Activated naive CD8-positive, alpha-beta T cell treated with anti-CD3 and anti-CD28 coated beads for 36 hours (primary cell): ENCODE measurements at regions not wholly inside any gene's neighbourhood (a gene's known extent, or its start where the extent isn't known, plus 50 kb on each side); places are given as distances from the start of the nearest gene placed in this dataset.

Experiments used
- DNase-seq: peaks from one replicate; pipeline ENCODE4 v3.0.0; 2021
- H3K27ac Mint-ChIP-seq: one replicate; pipeline ENCODE4 v1.8.0; 2022; ENCODE audit warnings: mild to moderate bottlenecking, moderate library complexity, mixed read lengths
- H3K27me3 Mint-ChIP-seq: one replicate; pipeline ENCODE4 v1.8.0; 2022; ENCODE audit warnings: mild to moderate bottlenecking, mixed read lengths
- H3K36me3 Mint-ChIP-seq: one replicate; pipeline ENCODE4 v1.8.0; 2021; ENCODE audit warnings: mild to moderate bottlenecking, mixed read lengths
- H3K4me1 Mint-ChIP-seq: one replicate; pipeline ENCODE4 v1.8.0; 2021; ENCODE audit warnings: mixed read lengths
- H3K4me3 Mint-ChIP-seq: one replicate; pipeline ENCODE4 v1.8.0; 2022; ENCODE audit warnings: mild to moderate bottlenecking, moderate library complexity, mixed read lengths
- H3K9me3 Mint-ChIP-seq: one replicate; pipeline ENCODE4 v1.8.0; 2022; ENCODE audit warnings: mixed read lengths

DNA sequence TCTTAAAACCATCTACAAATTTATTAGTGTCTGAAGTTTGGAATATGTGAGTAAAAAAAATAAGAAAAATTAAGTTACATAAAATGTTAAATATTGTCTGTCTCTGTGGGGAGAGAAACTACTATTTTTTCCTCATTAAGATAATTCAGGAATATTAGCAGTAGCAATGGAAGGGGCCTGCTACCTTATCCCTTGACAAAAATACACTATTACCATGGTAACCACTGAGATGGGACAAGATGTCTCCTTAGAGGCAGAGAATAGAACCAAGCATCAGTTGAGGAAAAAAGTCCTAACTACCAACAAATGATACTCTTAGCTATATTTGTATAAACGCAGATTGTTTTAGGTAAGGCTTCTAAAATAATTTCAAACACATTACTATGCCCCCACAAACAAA lies 150.7 kb upstream of the LSM8 start:
- no peak overlapping the region for H3K27ac Mint-ChIP-seq
- H3K9me3 Mint-ChIP-seq = no peaks in the 10 kb centered on the region
- DNase-seq = no peak
- no peaks in the 10 kb centered on the region for H3K36me3 Mint-ChIP-seq
- peaks cover 12% of the 10 kb centered on the region for H3K27me3 Mint-ChIP-seq
- H3K4me1 Mint-ChIP-seq = no peaks in the 10 kb centered on the region
- H3K4me3 Mint-ChIP-seq = no peak overlapping the region

DNA sequence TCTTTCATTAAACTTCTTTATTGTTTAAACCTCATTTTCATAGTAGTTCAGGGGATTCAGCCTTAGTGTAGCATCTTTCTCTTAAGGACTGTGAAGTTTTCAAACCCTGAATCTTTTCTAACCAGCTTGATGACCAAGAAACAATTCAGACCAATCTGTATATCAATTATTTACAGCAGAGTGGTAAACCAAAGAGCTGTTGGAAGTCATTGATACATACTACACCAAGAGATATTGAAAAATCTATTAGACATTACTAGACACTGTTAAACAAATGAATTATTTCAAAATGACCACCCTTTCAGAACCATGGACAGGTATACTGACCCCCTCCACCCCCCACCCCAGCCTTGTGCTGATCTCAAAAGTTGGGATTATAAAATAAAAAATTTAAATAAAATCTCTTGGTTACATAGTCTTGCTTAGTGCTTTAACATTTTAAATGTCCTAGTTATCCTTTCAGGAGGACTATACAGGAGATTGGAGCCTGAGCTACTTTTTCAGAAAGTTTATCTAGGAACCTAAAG lies 143.9 kb upstream of the LSM8 start:
- Mint-ChIP-seq H3K27ac (no peak overlapping the region), H3K4me1 (no peaks in the 10 kb centered on the region), H3K27me3 (no peaks in the 10 kb centered on the region), H3K36me3 (no peaks in the 10 kb centered on the region), H3K4me3 (no peak overlapping the region), H3K9me3 (no peaks in the 10 kb centered on the region)
- no peak for DNase-seq

DNA sequence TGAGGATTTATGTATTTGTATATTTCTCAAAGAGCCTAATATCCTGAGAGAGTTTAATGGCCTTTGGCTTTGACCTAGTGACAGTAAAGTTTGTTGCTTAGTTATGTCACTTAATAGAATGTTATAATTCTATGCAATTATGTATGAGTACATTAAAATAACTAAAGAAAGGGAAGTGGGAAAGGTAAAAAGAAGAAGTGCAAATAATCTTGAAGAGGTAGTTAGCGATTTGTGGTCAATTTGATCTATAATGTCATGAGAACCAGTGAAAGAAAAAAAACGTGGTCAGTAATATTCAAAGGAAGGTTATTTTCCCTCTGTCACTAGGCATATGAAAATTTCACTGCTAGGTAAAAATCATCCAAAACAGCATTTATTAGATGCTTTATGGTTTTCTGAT lies 143.4 kb upstream of the LSM8 start:
- Mint-ChIP-seq H3K27me3 (no peaks in the 10 kb centered on the region), H3K27ac (no peak overlapping the region), H3K9me3 (no peaks in the 10 kb centered on the region)

DNA sequence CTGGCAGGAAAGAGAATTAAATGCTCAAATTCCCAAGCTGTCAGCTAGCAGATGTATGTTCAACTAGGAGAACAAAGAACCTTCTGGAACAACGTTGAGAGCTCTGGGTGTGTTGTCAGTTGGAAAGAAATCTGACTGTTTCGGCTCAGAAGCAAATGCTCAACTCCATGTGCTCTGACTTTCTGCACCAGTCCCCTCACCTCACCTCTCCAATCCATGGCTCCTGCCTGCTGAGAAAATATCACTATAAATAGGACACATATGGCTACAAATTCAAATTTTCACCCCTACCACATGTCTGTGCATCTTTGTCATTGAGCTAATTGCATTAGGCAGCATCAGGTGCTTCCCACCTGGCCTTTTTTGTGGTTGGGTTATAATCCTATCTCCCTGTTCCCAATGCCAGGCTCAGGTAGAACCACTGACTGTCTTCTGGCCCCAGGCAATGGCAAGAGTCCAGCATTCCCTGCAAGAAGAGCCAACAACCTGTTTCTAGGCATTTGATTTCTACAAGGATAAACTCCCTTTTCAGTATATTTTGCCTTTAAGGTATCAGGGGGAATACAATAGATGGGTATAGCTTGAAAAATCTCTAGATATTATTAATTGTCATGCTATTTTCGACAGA lies 142.6 kb upstream of the LSM8 start:
- no peak for DNase-seq
- no peaks in the 10 kb centered on the region for H3K36me3 Mint-ChIP-seq
- H3K4me3 Mint-ChIP-seq = no peak overlapping the region
- H3K27ac Mint-ChIP-seq = no peak overlapping the region
- no peaks in the 10 kb centered on the region for H3K4me1 Mint-ChIP-seq
- H3K9me3 Mint-ChIP-seq = no peaks in the 10 kb centered on the region
- no peaks in the 10 kb centered on the region for H3K27me3 Mint-ChIP-seq

More for the DNA sequence above, 143.4 kb upstream of the LSM8 start:
- H3K4me1 Mint-ChIP-seq = no peaks in the 10 kb centered on the region
- no peak overlapping the region for H3K4me3 Mint-ChIP-seq
- no peaks in the 10 kb centered on the region for H3K36me3 Mint-ChIP-seq
- no peak for DNase-seq

DNA sequence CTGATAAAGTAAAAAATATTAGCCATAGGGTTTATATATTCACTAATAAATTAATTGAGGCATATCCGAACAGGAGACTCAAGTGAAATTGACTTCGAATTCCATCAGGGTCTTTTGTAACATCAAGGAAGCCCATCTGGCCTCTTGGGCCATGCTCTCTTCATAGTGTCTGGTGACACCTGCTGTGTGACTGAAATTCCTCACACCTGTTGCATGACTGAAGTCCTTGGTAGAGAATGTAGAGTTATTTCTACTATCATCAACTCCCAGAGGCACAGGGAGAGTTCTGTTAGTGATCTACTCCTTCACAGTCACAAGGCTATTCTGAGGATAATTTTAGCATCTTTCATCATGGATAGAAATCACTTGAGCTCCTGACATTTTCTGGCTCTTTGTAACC lies 138.3 kb upstream of the LSM8 start:
- H3K27ac Mint-ChIP-seq = no peak overlapping the region
- H3K4me1 Mint-ChIP-seq = no peaks in the 10 kb centered on the region
- H3K36me3 Mint-ChIP-seq = no peaks in the 10 kb centered on the region
- H3K9me3 Mint-ChIP-seq = no peaks in the 10 kb centered on the region
- H3K4me3 Mint-ChIP-seq = no peak overlapping the region
- H3K27me3 Mint-ChIP-seq = no peaks in the 10 kb centered on the region
- DNase-seq = no peak

DNA sequence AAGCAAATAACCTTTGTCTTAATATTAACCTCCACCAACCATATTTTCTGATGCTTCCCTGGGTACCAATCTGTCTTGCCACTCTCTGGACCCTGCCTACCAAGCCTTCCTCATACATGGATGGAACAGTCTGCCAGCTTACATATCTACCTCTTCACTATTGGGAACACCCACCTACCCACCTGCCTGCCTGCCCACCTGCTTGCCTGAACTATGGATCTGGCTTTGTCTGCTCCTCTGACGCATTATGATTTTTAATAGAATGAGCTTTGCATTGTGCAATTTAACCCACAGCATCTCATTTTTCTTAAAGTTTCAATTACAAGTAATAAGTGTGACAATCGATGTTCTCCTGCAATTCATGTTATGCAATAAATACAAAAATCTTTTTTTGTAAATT lies 137.9 kb upstream of the LSM8 start:
- H3K4me3 Mint-ChIP-seq = no peak overlapping the region
- DNase-seq = no peak
- H3K36me3 Mint-ChIP-seq = no peaks in the 10 kb centered on the region
- no peaks in the 10 kb centered on the region for H3K9me3 Mint-ChIP-seq
- H3K27ac Mint-ChIP-seq = no peak overlapping the region
- no peaks in the 10 kb centered on the region for H3K4me1 Mint-ChIP-seq
- no peaks in the 10 kb centered on the region for H3K27me3 Mint-ChIP-seq

DNA sequence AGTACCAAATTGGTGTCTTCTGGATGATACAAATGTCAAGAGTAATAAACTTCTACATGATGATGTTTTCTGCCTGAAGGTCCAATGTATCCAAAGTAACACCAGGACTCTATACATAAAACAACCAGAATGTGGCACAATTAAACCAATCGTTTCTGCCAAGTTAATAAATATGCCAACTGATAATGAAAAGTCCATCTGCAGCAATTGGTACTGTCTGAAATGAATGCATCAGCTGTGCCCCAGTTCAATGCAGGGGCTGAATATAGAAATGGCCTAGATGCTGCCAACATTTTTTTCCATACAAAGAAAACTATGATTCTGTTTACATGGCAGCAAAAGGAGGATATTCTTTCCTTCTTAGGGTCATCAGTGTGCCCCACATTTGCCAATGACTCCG lies 137.2 kb upstream of the LSM8 start:
- no peaks in the 10 kb centered on the region for H3K27me3 Mint-ChIP-seq
- DNase-seq = no peak
- no peak overlapping the region for H3K27ac Mint-ChIP-seq
- H3K36me3 Mint-ChIP-seq = no peaks in the 10 kb centered on the region
- H3K4me1 Mint-ChIP-seq = no peaks in the 10 kb centered on the region
- H3K4me3 Mint-ChIP-seq = no peak overlapping the region
- no peaks in the 10 kb centered on the region for H3K9me3 Mint-ChIP-seq

DNA sequence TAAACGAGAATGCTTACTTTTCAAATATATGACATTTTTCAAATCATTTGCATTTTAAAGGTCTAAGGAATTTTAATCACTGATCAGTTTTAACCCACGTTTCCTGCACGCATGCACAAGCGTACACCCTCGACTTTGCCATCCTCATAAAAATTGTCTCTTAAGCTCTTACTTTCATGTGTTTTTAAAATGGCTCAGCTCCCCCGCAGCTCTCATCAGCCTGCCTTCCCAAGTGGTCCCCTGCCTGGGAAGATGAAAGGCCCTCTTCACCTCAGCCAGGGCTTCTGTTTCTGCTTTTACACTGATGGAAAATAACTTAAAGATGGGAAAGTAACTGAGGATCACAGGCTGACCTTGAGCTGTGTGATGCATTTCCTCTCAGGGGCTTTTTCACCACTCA lies 131.6 kb upstream of the LSM8 start:
- no peak overlapping the region for H3K27ac Mint-ChIP-seq
- H3K4me1 Mint-ChIP-seq = no peaks in the 10 kb centered on the region
- no peak for DNase-seq
- H3K36me3 Mint-ChIP-seq = no peaks in the 10 kb centered on the region
- H3K4me3 Mint-ChIP-seq = no peak overlapping the region
- H3K9me3 Mint-ChIP-seq = no peaks in the 10 kb centered on the region
- no peaks in the 10 kb centered on the region for H3K27me3 Mint-ChIP-seq

DNA sequence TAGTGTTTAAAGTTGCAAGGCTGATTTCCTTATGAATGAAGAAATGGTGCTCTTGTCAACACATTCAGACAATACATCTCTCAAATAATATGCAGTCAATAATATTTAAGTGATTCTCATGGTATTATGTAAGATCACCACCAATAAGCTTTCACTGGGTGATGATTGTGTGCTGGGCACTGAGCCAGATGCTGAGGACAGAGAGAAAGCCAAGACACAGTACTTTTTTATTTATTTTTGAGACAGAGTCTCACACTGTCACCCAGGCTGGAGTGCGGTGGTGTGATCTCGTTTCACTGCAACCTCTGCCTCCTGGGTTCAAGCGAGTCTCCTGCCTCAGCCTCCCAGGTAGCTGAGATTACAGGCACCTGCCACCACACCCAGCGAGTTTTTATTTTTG lies 130.6 kb upstream of the LSM8 start:
- Mint-ChIP-seq H3K4me1 (no peaks in the 10 kb centered on the region), H3K36me3 (no peaks in the 10 kb centered on the region), H3K27ac (no peak overlapping the region), H3K4me3 (no peak overlapping the region), H3K9me3 (no peaks in the 10 kb centered on the region), H3K27me3 (no peaks in the 10 kb centered on the region)
- DNase-seq = no peak

DNA sequence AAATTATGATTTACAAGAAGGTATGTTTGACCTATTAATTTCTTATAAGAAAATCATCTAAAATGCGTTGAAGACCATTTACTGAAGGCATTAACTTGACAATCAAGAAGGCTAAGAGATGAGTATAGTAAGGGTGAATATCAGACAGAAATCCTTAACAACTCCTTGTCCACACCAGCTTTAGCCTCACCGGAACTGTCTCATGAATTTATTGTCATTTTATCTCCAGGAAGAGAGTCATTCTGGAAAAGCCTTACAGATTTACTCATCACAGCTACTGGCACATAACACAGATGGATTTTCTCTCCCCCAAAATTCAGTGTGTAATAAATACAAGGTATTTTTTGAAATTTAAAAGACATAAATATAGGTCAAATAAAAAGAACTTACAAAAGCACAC lies 129.4 kb upstream of the LSM8 start:
- Mint-ChIP-seq H3K36me3 (no peaks in the 10 kb centered on the region), H3K27me3 (no peaks in the 10 kb centered on the region), H3K4me1 (no peaks in the 10 kb centered on the region), H3K9me3 (no peaks in the 10 kb centered on the region), H3K27ac (no peak overlapping the region), H3K4me3 (no peak overlapping the region)
- DNase-seq = no peak

DNA sequence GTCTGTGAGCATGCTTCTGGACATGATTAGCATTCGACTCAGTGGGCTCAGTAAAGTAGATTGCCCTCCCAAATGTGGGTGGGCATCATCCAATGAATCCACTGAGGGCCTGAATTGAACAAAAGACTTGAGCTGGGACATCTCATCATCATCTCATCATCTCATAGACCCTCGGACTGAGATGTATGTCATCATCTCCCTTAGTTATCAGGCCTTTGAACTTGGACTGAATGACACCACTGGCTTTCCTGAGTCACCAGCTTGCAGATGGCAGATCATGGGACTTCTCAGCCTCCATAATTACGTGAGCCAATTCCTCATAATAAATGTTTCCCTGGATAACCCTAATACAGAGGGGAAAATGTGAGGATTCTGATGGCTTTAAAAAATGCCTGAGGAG lies 128.3 kb upstream of the LSM8 start:
- Mint-ChIP-seq H3K27me3 (no peaks in the 10 kb centered on the region), H3K27ac (no peak overlapping the region), H3K36me3 (no peaks in the 10 kb centered on the region), H3K4me1 (no peaks in the 10 kb centered on the region), H3K4me3 (no peak overlapping the region), H3K9me3 (no peaks in the 10 kb centered on the region)
- DNase-seq = no peak

DNA sequence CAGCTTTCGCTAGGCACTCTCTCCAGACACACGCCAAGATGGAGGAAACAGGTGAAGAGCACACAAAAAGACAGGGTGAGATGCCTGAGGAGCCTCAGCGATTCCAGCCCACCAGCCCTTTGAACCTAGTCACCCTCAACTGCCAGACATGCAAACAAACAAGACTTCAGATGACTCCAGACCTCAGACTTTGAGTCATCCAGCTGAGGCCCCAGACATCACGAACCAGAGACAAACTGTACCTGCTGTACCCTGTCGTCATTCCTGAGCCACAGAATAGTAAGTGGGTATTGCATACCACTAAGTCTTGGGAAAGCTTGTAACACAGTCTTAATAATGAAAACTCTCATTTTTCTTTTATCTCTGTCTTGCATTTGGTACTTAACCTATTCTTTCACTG lies 126.6 kb upstream of the LSM8 start:
- Mint-ChIP-seq H3K9me3 (no peaks in the 10 kb centered on the region), H3K4me1 (no peaks in the 10 kb centered on the region), H3K27me3 (peaks cover 7% of the 10 kb centered on the region), H3K36me3 (no peaks in the 10 kb centered on the region), H3K4me3 (no peak overlapping the region), H3K27ac (no peak overlapping the region)
- no peak for DNase-seq

DNA sequence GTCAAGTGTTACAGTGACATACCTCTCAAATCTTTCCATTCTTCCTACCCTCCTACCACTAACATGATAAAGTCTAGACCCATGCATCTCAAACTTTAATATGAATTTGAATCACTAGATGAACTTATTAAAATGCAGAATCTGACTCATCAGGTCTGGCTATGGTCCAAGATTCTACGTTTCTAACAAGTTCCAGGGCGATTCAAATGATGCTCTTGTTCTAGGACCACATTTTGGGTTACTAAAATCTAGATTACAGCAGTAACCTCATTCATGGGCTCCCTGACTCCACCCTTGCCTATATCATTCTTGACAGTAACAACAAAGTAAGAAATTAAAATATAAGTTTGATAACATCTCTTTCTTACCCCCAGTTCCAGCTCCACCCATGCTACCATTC lies 124.8 kb upstream of the LSM8 start:
- Mint-ChIP-seq H3K27ac (no peak overlapping the region), H3K4me1 (no peaks in the 10 kb centered on the region), H3K36me3 (no peaks in the 10 kb centered on the region), H3K27me3 (peaks cover 10% of the 10 kb centered on the region), H3K4me3 (no peak overlapping the region), H3K9me3 (no peaks in the 10 kb centered on the region)
- DNase-seq = no peak

DNA sequence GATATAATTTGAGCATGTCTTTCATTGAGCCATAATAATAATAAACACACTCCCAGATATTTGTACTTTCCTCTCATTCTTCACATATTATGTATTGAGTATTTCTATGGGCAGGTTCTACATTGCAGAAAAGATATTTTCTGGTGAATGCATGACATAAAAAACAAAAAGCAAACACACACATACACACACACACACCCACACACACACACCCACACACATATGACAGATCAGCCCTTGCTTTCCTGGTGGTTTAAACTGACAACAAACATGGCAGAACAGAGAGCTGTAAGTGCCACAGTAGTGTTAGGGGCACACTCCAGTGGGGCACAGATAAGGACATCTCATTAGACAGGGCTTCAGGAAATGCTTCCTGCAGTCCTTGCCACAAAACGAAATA lies 123.3 kb upstream of the LSM8 start:
- no peaks in the 10 kb centered on the region for H3K4me1 Mint-ChIP-seq
- DNase-seq = no peak
- no peak overlapping the region for H3K4me3 Mint-ChIP-seq
- peaks cover 14% of the 10 kb centered on the region for H3K27me3 Mint-ChIP-seq
- no peaks in the 10 kb centered on the region for H3K9me3 Mint-ChIP-seq
- no peaks in the 10 kb centered on the region for H3K36me3 Mint-ChIP-seq
- H3K27ac Mint-ChIP-seq = no peak overlapping the region

DNA sequence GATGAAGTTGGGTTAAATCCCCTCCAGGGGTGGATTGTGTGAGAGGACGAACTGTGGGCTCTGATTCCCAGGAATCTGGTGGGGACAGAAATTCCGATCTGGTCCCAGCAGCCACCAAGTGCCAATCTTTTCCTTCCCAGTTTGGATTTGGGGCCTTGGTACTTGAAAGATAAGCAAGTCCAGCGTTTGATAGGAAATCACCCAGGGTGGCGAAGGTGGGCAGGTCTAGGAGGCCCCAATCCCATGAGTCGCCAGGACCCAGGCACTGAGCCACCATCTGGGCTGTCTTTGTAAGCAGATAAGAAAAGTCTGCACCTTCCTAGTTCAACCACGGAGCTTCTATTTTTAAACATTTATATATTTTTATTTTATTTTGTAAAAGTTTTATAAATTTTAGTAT lies 122.6 kb upstream of the LSM8 start:
- DNase-seq = no peak
- Mint-ChIP-seq H3K4me1 (no peaks in the 10 kb centered on the region), H3K9me3 (no peaks in the 10 kb centered on the region), H3K4me3 (no peak overlapping the region), H3K27ac (no peak overlapping the region), H3K27me3 (peaks cover 14% of the 10 kb centered on the region), H3K36me3 (no peaks in the 10 kb centered on the region)

DNA sequence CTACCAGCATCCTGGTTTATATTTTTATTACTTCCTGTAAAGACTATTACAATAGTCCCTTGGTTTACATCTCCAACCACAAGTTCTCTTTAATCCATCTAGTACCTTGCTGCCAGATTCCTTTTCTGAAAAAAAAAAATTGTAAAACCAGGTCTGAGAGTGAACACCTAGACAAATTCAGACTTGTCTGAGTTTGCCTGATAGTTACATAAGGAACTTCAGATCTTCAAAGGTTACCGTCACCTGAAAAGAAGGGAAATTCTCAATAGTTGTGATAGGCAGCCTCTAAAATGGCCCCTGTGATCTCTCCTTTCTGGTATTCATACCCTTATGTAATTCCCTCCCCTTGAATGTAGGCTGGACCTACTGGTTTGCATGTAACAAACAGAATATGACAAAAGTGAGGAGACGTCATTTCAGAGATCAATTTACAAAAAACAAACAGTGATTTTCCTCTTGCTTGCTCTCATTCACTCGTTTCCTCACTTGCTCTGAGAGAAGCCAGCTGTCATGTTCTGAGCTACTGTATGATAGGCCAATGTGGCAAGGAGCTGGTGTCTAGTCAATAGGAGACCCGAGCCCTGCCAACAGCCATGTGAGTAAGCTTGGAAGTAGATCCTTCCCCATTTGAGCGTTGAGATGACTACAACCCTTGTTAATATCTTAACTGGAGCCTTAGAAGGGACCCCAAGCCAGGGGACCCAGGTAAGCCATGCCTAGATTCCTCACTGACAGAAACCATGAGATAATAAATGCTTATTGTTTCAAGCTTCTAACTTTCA lies 110.9 kb upstream of the LSM8 start:
- no peak overlapping the region for H3K27ac Mint-ChIP-seq
- peaks cover 20% of the 10 kb centered on the region for H3K27me3 Mint-ChIP-seq
- no peaks in the 10 kb centered on the region for H3K9me3 Mint-ChIP-seq

More for the DNA sequence above, 110.9 kb upstream of the LSM8 start:
- Mint-ChIP-seq H3K4me1 (no peaks in the 10 kb centered on the region), H3K4me3 (no peak overlapping the region), H3K36me3 (no peaks in the 10 kb centered on the region)
- DNase-seq = no peak
